NCI-H774 (cell line): ENCODE measurements at regions not wholly inside any gene's neighbourhood (a gene's known extent, or its start where the extent isn't known, plus 50 kb on each side); places are given as distances from the start of the nearest gene placed in this dataset.
"Not testable (repeated sequence)": the region's sequence is repeated elsewhere in the genome, so short reads cannot be mapped to it uniquely, and the experiment has no call there.

ENCODE experiments used
- DNase-seq: peaks from one replicate; lab custom pipeline; 2025; lab: John Stamatoyannopoulos, UW

GRCh38 chr3:156048483-156048882, 71.9 kb upstream of the KCNAB1 start:
- DNase-seq, result not testable (repeated sequence)

GRCh38 chr3:156050918-156051317, 69.5 kb upstream of the KCNAB1 start:
- DNase-seq, result no peak

GRCh38 chr3:156051651-156052050, 68.7 kb upstream of the KCNAB1 start:
- no peak for DNase-seq

GRCh38 chr3:156052115-156052514, 68.3 kb upstream of the KCNAB1 start:
- DNase-seq, result no peak

- no peak for DNase-seq
Measured at GRCh38 chr3:156059950-156060501, 60.4 kb upstream of the KCNAB1 start.

GRCh38 chr3:156068151-156068550, 52.2 kb upstream of the KCNAB1 start:
- not testable (repeated sequence) for DNase-seq

- DNase-seq, result no peak
Measured at GRCh38 chr3:156070028-156070427, 50.4 kb upstream of the KCNAB1 start.
